Peyer's patch (tissue), 4 donors: ENCODE measurements at regions not wholly inside any gene's neighbourhood (a gene's known extent, or its start where the extent isn't known, plus 50 kb on each side); places are given as distances from the start of the nearest gene placed in this dataset.

Source experiments
- DNase-seq, 3 donors: peaks; one replicate each; pipeline ENCODE4 v3.0.0-alpha.2; 2017 to 2019
- H3K27ac ChIP-seq, 4 donors: fragments of 200-600 bp; sonication (generic); one replicate each; pipeline ENCODE4 v1.5.1; 2016 to 2019
- H3K27me3 ChIP-seq, 2 donors: fragments of 200-600 bp; sonication (generic); one replicate each; pipeline ENCODE4 v1.5.1; 2019
- H3K36me3 ChIP-seq, 3 donors: fragments of 200-600 bp; sonication (generic); one replicate each; pipeline ENCODE4 v1.5.1; 2016 to 2019
- H3K4me1 ChIP-seq, 4 donors: fragments of 200-600 bp; sonication (generic); one replicate each; pipeline ENCODE4 v1.5.1; 2016 to 2019
- H3K4me3 ChIP-seq, 4 donors: fragments of 200-600 bp; sonication (generic); 1 replicate in 3 of 4; 2 replicates in 1 of 4; pipeline ENCODE4 v1.5.1; 2016 to 2019; ENCODE audit warnings: mild to moderate bottlenecking in 1 of 4
- H3K9me3 ChIP-seq, 4 donors: fragments of 200-600 bp; sonication (generic); one replicate each; pipeline ENCODE4 v1.5.1; 2016 to 2019; ENCODE audit warnings: mild to moderate bottlenecking in 1 of 4
- CTCF ChIP-seq, 6 experiments: fragments of 450-650 bp in 4 of 6; fragments of 200-600 bp in 2 of 6; sonication (generic) in 1 of 6; IDR thresholded peaks; one replicate each; pipeline ENCODE4 v1.5.1; 2017 to 2019; ENCODE audit warnings: antibody characterized with exemption in 6 of 6, mild to moderate bottlenecking in 3 of 6, moderate library complexity in 1 of 6
- POLR2A ChIP-seq, 2 donors: fragments of 450-650 bp; IDR thresholded peaks; one replicate each; pipeline ENCODE4 v1.5.1; 2017; ENCODE audit warnings: antibody characterized with exemption in 2 of 2, mild to moderate bottlenecking in 2 of 2, moderate library complexity in 2 of 2
- small RNA-seq, 2 donors: library from RNA; depleted of rRNA; stranded (forward); fragments of <200 nt; gene quantifications; one replicate each; pipeline ENCODE3, GENCODE V24; 2016

DNA sequence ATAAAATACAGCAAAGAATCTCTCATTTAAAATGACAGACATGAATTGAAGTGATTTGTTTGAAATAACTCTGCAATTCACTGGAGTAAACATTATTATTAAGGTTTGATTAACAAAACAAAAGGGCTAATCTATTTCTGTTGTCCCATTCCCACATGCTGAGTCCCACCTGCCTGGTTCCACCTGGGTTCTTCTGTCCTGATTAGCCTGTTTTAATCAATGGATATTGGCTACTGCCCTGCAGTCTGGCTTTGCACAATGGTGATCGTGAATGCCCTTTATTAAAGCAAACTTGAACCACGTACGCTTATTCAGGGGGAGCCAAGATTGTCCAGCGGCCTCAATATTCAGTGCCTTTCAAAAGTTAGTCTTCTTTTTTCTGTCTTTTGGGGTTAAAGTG, 72.8 kb upstream of the CDH19 start:
- H3K27me3 ChIP-seq: no peaks in the 10 kb centered on the region
- H3K27ac ChIP-seq: no peak overlapping the region
- DNase-seq: no peak
- H3K9me3 ChIP-seq: no peaks in the 10 kb centered on the region
- H3K4me3 ChIP-seq: no peak overlapping the region
- no peaks in the 10 kb centered on the region for H3K4me1 ChIP-seq
- no peak for TF ChIP-seq CTCF (IDR thresholded peaks at IDR 0.05)
- no peaks in the 10 kb centered on the region for H3K36me3 ChIP-seq

DNA sequence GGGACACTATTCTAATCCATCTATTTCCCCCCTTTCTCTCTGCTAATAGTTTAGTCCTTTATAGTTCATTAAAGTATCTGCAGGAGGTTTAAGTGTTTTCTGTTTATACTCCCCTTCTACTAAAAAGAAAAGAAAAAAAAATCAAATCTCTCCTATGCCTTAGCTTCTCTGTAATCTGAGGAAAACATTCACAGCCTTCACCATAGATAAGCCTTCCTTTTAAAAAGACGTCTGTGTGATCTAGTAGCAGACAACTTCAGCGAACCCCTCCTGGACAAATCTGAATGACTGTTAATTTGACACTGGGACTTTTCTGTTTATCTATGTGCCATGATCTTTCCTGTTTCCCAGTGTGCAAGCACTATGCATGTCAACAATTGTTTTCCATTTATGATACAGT, 70.4 kb upstream of the CDH19 start:
- DNase-seq: no peak
- Histone ChIP-seq H3K27me3 (no peaks in the 10 kb centered on the region), H3K27ac (no peak overlapping the region), H3K9me3 (no peaks in the 10 kb centered on the region), H3K4me3 (no peak overlapping the region), H3K4me1 (no peaks in the 10 kb centered on the region), H3K36me3 (no peaks in the 10 kb centered on the region)
- TF ChIP-seq POLR2A (IDR thresholded peaks at IDR 0.05): no peak
- TF ChIP-seq CTCF (IDR thresholded peaks at IDR 0.05): no peak

DNA sequence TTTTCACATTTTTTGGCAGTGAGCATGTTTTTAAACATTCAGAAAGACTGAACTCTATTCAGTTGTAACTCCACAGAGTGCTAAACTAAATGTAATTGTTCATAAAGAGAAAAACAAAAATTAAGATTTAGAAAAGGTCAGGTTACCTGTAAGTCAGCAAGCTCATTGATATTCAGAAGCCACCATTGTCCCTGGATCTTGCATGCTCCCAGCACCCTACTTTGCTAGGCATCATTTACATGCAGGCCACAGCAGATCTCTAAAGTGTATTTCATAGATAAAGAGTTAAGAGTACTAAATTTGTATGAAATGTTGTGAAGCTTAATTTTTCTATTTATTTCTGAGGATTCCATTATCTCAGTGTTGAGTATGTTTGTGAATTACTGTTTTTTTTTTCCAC, 64.8 kb upstream of the CDH19 start:
- H3K9me3 ChIP-seq: no peaks in the 10 kb centered on the region
- no peaks in the 10 kb centered on the region for H3K4me1 ChIP-seq
- H3K27ac ChIP-seq: no peak overlapping the region
- H3K36me3 ChIP-seq: no peaks in the 10 kb centered on the region
- H3K4me3 ChIP-seq: no peak overlapping the region
- DNase-seq: no peak
- no peaks in the 10 kb centered on the region for H3K27me3 ChIP-seq
- no peak for TF ChIP-seq POLR2A (IDR thresholded peaks at IDR 0.05)
- no peak for TF ChIP-seq CTCF (IDR thresholded peaks at IDR 0.05)

DNA sequence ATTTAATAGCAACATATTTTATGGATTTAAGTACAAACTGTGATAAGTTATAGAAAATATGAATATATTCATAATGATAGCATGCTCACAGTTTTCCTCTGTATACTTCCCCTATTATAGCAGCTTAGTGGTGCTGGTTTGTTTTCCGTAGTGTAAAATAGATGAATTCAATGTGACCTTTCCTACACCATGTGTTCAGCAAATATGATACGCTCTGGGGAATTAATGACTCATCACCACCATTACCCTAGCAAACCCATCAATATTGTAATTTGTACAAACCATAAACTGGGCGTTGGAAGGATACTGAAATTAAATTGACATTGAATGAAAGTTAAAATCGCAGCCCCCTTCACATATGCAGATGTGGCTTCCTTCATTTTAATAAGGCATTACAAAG, 58.7 kb upstream of the CDH19 start:
- no peak for DNase-seq
- no peaks in the 10 kb centered on the region for H3K4me1 ChIP-seq
- TF ChIP-seq CTCF (IDR thresholded peaks at IDR 0.05): no peak
- TF ChIP-seq POLR2A (IDR thresholded peaks at IDR 0.05): no peak
- H3K27ac ChIP-seq: no peak overlapping the region
- H3K4me3 ChIP-seq: no peak overlapping the region
- H3K9me3 ChIP-seq: no peaks in the 10 kb centered on the region
- H3K27me3 ChIP-seq: no peaks in the 10 kb centered on the region
- no peaks in the 10 kb centered on the region for H3K36me3 ChIP-seq

GRCh38 chr18:66655407-66655806, 51.5 kb upstream of the CDH19 start:
- Histone ChIP-seq H3K27me3 (no peaks in the 10 kb centered on the region), H3K27ac (no peak overlapping the region), H3K4me1 (no peaks in the 10 kb centered on the region), H3K36me3 (no peaks in the 10 kb centered on the region), H3K9me3 (no peaks in the 10 kb centered on the region), H3K4me3 (no peak overlapping the region)
- TF ChIP-seq POLR2A (IDR thresholded peaks at IDR 0.05) (no peak), CTCF (IDR thresholded peaks at IDR 0.05) (no peak)
- no peak for DNase-seq

Small RNAs in the stretch of these regions (small RNA-seq; reads per million reads assigned to genes)
- 0 reads per million in 2 donors for gene AC091042.1
- gene MIR5011: 0 reads per million in 2 donors
- 0 reads per million in 2 donors for gene RNU6-1037P
- 0 reads per million in 2 donors for gene RPL31P9
